ENCODE measurements at regions not wholly inside any gene's neighbourhood (a gene's known extent, or its start where the extent isn't known, plus 50 kb on each side); places are given as distances from the start of the nearest gene placed in this dataset.
"Not testable (repeated sequence)": the region's sequence is repeated elsewhere in the genome, so short reads cannot be mapped to it uniquely, and the experiment has no call there.

GRCh38 chr13:50628512-50628911 is 215.0 kb downstream of the DLEU7 start:
- H3K9me3 ChIP-seq (ENCODE audit: control insufficient read depth, low read length); H3K27me3 ChIP-seq (replicated peaks; ENCODE audit: control insufficient read depth, insufficient read depth, low read length); H3K36me3 ChIP-seq (ENCODE audit: control insufficient read depth, insufficient read depth, low read length, severe bottlenecking); H3K4me3 ChIP-seq (ENCODE audit: low read length); DNase-seq (ENCODE audit: low read depth); H3K9ac ChIP-seq (ENCODE audit: low read length): not testable (repeated sequence)
- H3K4me1 ChIP-seq (ENCODE audit: control insufficient read depth, insufficient read depth, low read length): peaks cover 21% of the 10 kb centered on the region

DNA sequence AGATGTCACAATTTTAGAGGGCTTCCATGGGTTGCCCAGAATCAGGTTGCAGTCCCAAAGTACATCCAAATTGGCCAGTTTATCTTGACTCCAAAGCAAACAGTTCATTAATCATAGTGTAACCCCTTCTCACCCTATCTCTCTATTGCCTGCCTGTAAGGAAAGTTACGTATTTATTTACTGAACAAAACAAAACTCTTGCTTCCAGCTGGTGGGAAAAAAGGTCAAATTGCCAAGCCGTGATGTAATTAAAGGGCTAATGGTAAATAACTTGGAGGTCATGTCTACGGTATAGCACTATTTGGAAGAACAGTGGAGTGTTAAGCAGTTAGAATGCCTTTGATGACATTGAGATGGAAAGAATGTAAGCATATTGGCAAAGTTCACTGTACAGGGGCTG is 214.0 kb downstream of the DLEU7 start:
- H3K9me3 ChIP-seq (ENCODE audit: control insufficient read depth, low read length): no peaks in the 10 kb centered on the region
- H3K27me3 ChIP-seq (replicated peaks; ENCODE audit: control insufficient read depth, insufficient read depth, low read length): no peaks in the 10 kb centered on the region
- no peak overlapping the region for H3K9ac ChIP-seq (ENCODE audit: low read length)
- H3K4me1 ChIP-seq (ENCODE audit: control insufficient read depth, insufficient read depth, low read length): peaks cover 21% of the 10 kb centered on the region
- no peaks in the 10 kb centered on the region for H3K36me3 ChIP-seq (ENCODE audit: control insufficient read depth, insufficient read depth, low read length, severe bottlenecking)
- no peak overlapping the region for H3K4me3 ChIP-seq (ENCODE audit: low read length)
- DNase-seq (ENCODE audit: low read depth): no peak

DNA sequence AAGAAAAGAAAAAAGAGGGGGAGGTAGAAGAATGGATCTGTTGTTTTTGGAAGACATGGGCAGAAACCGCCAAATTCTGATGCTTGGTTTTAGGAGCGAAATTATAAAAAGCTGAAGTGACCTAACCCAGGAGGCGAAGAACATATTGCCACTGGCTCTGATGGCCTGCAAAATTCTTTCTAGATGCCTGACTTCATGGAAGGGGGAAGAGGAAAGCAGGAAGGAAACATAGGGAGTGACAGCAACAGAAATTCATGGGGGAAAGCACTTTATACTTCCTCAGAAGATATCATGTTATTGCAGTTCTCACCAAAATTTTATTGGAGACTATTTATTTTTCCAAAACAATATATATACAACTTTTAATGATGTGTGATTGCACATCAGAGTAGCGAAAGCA is 213.5 kb downstream of the DLEU7 start:
- DNase-seq (ENCODE audit: low read depth): no peak
- H3K9me3 ChIP-seq (ENCODE audit: control insufficient read depth, low read length): no peaks in the 10 kb centered on the region
- no peaks in the 10 kb centered on the region for H3K36me3 ChIP-seq (ENCODE audit: control insufficient read depth, insufficient read depth, low read length, severe bottlenecking)
- H3K9ac ChIP-seq (ENCODE audit: low read length): no peak overlapping the region
- no peak overlapping the region for H3K4me3 ChIP-seq (ENCODE audit: low read length)
- peaks cover 26% of the 10 kb centered on the region for H3K4me1 ChIP-seq (ENCODE audit: control insufficient read depth, insufficient read depth, low read length)
- no peaks in the 10 kb centered on the region for H3K27me3 ChIP-seq (replicated peaks; ENCODE audit: control insufficient read depth, insufficient read depth, low read length)

GRCh38 chr13:50631041-50631440 is 212.5 kb downstream of the DLEU7 start:
- DNase-seq (ENCODE audit: low read depth): no peak
- Histone ChIP-seq H3K36me3 (ENCODE audit: control insufficient read depth, insufficient read depth, low read length, severe bottlenecking) (no peaks in the 10 kb centered on the region), H3K4me3 (ENCODE audit: low read length) (no peak overlapping the region), H3K9ac (ENCODE audit: low read length) (no peak overlapping the region), H3K4me1 (ENCODE audit: control insufficient read depth, insufficient read depth, low read length) (peaks cover 33% of the 10 kb centered on the region), H3K27me3 (replicated peaks; ENCODE audit: control insufficient read depth, insufficient read depth, low read length) (no peaks in the 10 kb centered on the region), H3K9me3 (ENCODE audit: control insufficient read depth, low read length) (no peaks in the 10 kb centered on the region)

DNA sequence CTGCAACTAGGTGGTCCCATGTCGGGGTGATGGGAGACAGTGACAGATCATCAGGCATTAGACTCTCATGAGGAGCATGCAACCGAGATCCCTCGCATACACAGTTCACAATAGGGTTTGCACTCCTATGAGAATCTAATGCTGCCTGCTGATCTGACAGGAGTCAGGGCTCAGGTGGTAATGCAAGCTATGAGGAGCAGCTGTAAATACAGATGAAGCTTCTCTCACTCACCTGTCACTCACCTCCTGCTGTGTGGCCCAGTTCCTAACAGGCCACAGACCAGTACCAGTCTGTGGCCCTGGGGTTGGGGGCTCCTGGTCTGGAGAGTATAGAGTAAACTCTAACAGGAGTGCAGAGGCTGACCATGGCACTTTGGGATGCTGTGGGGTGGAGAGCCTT is 209.2 kb downstream of the DLEU7 start:
- no peak for DNase-seq (ENCODE audit: low read depth)

GRCh38 chr13:50635504-50635903 is 208.0 kb downstream of the DLEU7 start:
- Histone ChIP-seq H3K9ac (ENCODE audit: low read length) (peak overlapping the region; percentile 73), H3K9me3 (ENCODE audit: control insufficient read depth, low read length) (no peaks in the 10 kb centered on the region), H3K4me3 (ENCODE audit: low read length) (no peak overlapping the region), H3K36me3 (ENCODE audit: control insufficient read depth, insufficient read depth, low read length, severe bottlenecking) (no peaks in the 10 kb centered on the region), H3K27me3 (replicated peaks; ENCODE audit: control insufficient read depth, insufficient read depth, low read length) (no peaks in the 10 kb centered on the region), H3K4me1 (ENCODE audit: control insufficient read depth, insufficient read depth, low read length) (peaks cover 21% of the 10 kb centered on the region)
- DNase-seq (ENCODE audit: low read depth): no peak

More for the DNA sequence above, 209.2 kb downstream of the DLEU7 start:
- no peaks in the 10 kb centered on the region for H3K27me3 ChIP-seq (replicated peaks; ENCODE audit: control insufficient read depth, insufficient read depth, low read length)
- H3K9ac ChIP-seq (ENCODE audit: low read length): no peak overlapping the region
- H3K4me1 ChIP-seq (ENCODE audit: control insufficient read depth, insufficient read depth, low read length): peaks cover 21% of the 10 kb centered on the region
- no peaks in the 10 kb centered on the region for H3K36me3 ChIP-seq (ENCODE audit: control insufficient read depth, insufficient read depth, low read length, severe bottlenecking)
- no peak overlapping the region for H3K4me3 ChIP-seq (ENCODE audit: low read length)
- no peaks in the 10 kb centered on the region for H3K9me3 ChIP-seq (ENCODE audit: control insufficient read depth, low read length)

DNA sequence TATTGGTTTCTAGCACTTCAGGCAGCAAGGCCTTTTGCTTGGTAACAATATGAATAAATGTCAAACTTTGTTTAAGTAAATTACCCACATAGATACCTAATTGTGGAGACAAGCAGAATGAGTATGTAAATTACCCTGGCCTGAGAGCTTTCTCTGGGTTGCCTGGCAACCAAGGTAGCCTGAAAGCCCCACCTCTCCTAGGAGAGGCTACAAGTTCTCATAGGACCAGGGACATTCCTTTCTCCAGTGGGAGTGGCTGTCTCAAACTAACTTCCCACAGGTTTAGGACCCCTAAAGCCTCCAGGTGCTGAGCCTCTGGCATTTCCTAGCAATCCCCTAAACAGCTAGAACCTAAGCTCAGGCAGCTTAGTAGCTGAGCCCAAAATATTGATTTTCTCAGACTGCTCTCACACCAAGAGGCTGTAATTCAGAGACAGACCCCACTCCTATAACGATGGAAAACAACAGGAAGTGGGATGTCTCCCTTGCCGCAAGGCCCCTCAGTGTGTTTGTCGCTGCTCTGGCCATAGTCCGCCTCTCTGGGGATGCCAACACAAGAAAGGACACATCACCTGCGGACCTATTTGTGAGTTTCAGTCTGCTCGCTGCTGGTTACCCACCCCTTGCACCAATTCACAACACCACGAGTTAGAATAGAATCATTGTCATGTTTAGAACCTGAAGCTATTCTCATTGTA is 207.3 kb downstream of the DLEU7 start:
- no peaks in the 10 kb centered on the region for H3K36me3 ChIP-seq (ENCODE audit: control insufficient read depth, insufficient read depth, low read length, severe bottlenecking)
- H3K27me3 ChIP-seq (replicated peaks; ENCODE audit: control insufficient read depth, insufficient read depth, low read length): no peaks in the 10 kb centered on the region
- peak overlapping the region; percentile 73 for H3K9ac ChIP-seq (ENCODE audit: low read length)
- no peak for DNase-seq (ENCODE audit: low read depth)
- peak overlapping the region; percentile 2 for H3K4me3 ChIP-seq (ENCODE audit: low read length)
- H3K4me1 ChIP-seq (ENCODE audit: control insufficient read depth, insufficient read depth, low read length): peaks cover 21% of the 10 kb centered on the region
- H3K9me3 ChIP-seq (ENCODE audit: control insufficient read depth, low read length): no peaks in the 10 kb centered on the region

DNA sequence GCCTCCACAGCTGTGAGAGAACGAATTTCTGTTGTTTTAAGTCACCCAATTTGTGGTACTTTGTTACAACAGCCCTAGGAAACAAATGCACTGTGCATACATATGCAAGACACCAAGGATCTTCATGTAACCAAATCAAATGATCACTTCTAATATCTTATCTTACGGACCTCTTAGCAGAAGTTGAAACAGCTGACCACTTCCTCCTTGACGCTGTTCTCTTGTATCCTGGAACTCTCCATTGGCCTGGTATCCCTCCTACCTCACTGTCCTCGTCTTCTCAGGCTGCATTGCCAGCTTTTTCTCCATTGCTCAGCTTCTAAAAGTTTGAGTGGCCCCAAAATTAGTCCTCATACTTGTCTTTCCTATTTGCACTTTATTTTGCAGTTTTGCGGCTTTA is 200.4 kb downstream of the DLEU7 start:
- no peaks in the 10 kb centered on the region for H3K27me3 ChIP-seq (replicated peaks; ENCODE audit: control insufficient read depth, insufficient read depth, low read length)
- no peak for DNase-seq (ENCODE audit: low read depth)
- H3K4me1 ChIP-seq (ENCODE audit: control insufficient read depth, insufficient read depth, low read length): no peaks in the 10 kb centered on the region

GRCh38 chr13:50644081-50644871 is 199.2 kb downstream of the DLEU7 start:
- H3K4me3 ChIP-seq (ENCODE audit: low read length): no peak overlapping the region
- H3K36me3 ChIP-seq (ENCODE audit: control insufficient read depth, insufficient read depth, low read length, severe bottlenecking): no peaks in the 10 kb centered on the region
- no peak overlapping the region for H3K9ac ChIP-seq (ENCODE audit: low read length)
- H3K4me1 ChIP-seq (ENCODE audit: control insufficient read depth, insufficient read depth, low read length): no peaks in the 10 kb centered on the region
- no peaks in the 10 kb centered on the region for H3K9me3 ChIP-seq (ENCODE audit: control insufficient read depth, low read length)
- no peaks in the 10 kb centered on the region for H3K27me3 ChIP-seq (replicated peaks; ENCODE audit: control insufficient read depth, insufficient read depth, low read length)
- no peak for DNase-seq (ENCODE audit: low read depth)

More for the DNA sequence above, 200.4 kb downstream of the DLEU7 start:
- H3K9ac ChIP-seq (ENCODE audit: low read length): no peak overlapping the region
- no peaks in the 10 kb centered on the region for H3K36me3 ChIP-seq (ENCODE audit: control insufficient read depth, insufficient read depth, low read length, severe bottlenecking)
- H3K9me3 ChIP-seq (ENCODE audit: control insufficient read depth, low read length): no peaks in the 10 kb centered on the region
- no peak overlapping the region for H3K4me3 ChIP-seq (ENCODE audit: low read length)

- peak; percentile 46 for DNase-seq (ENCODE audit: low read depth)
- Histone ChIP-seq H3K4me1 (ENCODE audit: control insufficient read depth, insufficient read depth, low read length) (no peaks in the 10 kb centered on the region), H3K36me3 (ENCODE audit: control insufficient read depth, insufficient read depth, low read length, severe bottlenecking) (no peaks in the 10 kb centered on the region), H3K9me3 (ENCODE audit: control insufficient read depth, low read length) (no peaks in the 10 kb centered on the region), H3K4me3 (ENCODE audit: low read length) (no peak overlapping the region), H3K27me3 (replicated peaks; ENCODE audit: control insufficient read depth, insufficient read depth, low read length) (no peaks in the 10 kb centered on the region), H3K9ac (ENCODE audit: low read length) (no peak overlapping the region)
Measured at GRCh38 chr13:50645092-50645491, 198.4 kb downstream of the DLEU7 start.

DNA sequence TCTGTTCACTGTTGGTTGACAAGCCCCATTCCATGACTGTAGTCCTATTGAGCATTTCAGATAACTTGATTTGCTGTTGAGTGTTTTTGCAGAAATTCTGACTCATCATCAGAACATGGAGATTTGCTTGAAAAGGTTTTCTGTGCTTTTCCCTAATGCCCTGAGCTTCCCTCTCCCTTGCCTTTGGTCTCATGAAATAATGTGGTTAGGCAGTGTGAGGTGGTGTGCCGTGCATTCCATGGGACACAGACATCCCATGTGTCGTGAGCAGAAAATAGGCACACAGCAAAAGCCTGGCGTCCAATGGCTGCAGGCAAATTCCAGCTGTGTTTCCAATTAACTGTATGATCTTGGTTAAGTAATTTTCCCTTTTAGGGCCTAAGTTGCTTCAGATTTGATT is 197.4 kb downstream of the DLEU7 start:
- Histone ChIP-seq H3K4me3 (ENCODE audit: low read length) (no peak overlapping the region), H3K9ac (ENCODE audit: low read length) (no peak overlapping the region), H3K36me3 (ENCODE audit: control insufficient read depth, insufficient read depth, low read length, severe bottlenecking) (no peaks in the 10 kb centered on the region), H3K4me1 (ENCODE audit: control insufficient read depth, insufficient read depth, low read length) (peaks cover 8% of the 10 kb centered on the region), H3K27me3 (replicated peaks; ENCODE audit: control insufficient read depth, insufficient read depth, low read length) (no peaks in the 10 kb centered on the region), H3K9me3 (ENCODE audit: control insufficient read depth, low read length) (no peaks in the 10 kb centered on the region)
- DNase-seq (ENCODE audit: low read depth): peak; percentile 70
